ENCODE measurements at regions not wholly inside any gene's neighbourhood (a gene's known extent, or its start where the extent isn't known, plus 50 kb on each side); places are given as distances from the start of the nearest gene placed in this dataset.

DNA sequence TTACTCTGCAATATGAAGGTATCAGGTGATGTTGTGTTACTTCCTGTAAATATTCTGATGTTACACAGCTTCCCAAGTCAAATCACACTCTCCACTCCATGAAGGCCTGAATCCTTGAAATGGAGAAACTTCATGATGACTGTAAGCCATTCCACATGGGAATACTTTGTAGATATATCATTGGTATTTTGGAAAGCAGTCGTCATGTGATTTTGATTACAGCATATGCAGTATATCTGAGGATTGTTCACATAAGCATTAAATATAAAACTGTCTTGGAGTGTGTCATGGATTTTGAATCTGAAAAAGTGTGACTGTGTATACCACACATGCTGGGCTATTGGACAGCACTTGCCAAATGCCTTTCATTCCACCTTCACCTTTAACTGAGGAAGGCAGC is 118.3 kb upstream of the EXOC2 start:
- CTCF ChIA-PET = no interaction called here
- no peak for DNase-seq
- no TSS peak for BruUV-seq (replicated peaks)
- H3K9me3 Mint-ChIP-seq (ENCODE audit: low read depth, unreplicated experiment) = no peaks in the 10 kb centered on the region
- H3K36me3 Mint-ChIP-seq (ENCODE audit: insufficient read depth, unreplicated experiment) = no peaks in the 10 kb centered on the region
- H3K4me1 Mint-ChIP-seq (ENCODE audit: low read depth, unreplicated experiment) = no peaks in the 10 kb centered on the region
- H3K4me3 Mint-ChIP-seq (ENCODE audit: low read depth, unreplicated experiment) = no peak overlapping the region
- H3K27me3 Mint-ChIP-seq (ENCODE audit: unreplicated experiment) = no peaks in the 10 kb centered on the region
- TF ChIP-seq, protein P1, sequence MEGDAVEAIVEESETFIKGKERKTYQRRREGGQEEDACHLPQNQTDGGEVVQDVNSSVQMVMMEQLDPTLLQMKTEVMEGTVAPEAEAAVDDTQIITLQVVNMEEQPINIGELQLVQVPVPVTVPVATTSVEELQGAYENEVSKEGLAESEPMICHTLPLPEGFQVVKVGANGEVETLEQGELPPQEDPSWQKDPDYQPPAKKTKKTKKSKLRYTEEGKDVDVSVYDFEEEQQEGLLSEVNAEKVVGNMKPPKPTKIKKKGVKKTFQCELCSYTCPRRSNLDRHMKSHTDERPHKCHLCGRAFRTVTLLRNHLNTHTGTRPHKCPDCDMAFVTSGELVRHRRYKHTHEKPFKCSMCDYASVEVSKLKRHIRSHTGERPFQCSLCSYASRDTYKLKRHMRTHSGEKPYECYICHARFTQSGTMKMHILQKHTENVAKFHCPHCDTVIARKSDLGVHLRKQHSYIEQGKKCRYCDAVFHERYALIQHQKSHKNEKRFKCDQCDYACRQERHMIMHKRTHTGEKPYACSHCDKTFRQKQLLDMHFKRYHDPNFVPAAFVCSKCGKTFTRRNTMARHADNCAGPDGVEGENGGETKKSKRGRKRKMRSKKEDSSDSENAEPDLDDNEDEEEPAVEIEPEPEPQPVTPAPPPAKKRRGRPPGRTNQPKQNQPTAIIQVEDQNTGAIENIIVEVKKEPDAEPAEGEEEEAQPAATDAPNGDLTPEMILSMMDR (IDR thresholded peaks at IDR 0.05; ENCODE audit: unreplicated experiment) = no peak
- intact Hi-C loops (cut with micrococcal nuclease; ENCODE audit: unreplicated experiment) = no loop called here
- no peak overlapping the region for H3K27ac Mint-ChIP-seq (ENCODE audit: unreplicated experiment)

DNA sequence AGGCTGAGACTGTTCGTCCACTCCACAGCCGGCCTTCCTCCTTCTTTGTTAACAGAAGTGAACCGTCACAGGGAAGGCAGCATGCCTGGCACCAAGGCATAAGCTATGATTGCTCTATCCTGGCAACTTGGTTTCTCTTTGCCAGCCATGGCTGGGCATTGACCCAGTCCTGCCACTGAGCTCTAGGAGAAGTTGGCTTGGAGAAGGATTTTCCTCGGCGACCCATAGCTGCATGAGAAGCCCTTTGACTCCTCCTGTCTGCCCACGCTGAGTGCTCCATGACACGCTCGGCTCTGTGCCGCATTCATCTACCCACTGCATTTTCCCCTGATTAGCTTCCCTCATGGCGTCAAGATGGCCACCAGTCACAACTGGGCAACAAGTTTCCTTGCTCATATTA is 111.8 kb upstream of the EXOC2 start:
- Mint-ChIP-seq H3K36me3 (ENCODE audit: insufficient read depth, unreplicated experiment) (no peaks in the 10 kb centered on the region), H3K27me3 (ENCODE audit: unreplicated experiment) (no peaks in the 10 kb centered on the region), H3K4me1 (ENCODE audit: low read depth, unreplicated experiment) (no peaks in the 10 kb centered on the region), H3K4me3 (ENCODE audit: low read depth, unreplicated experiment) (no peak overlapping the region), H3K27ac (ENCODE audit: unreplicated experiment) (no peak overlapping the region), H3K9me3 (ENCODE audit: low read depth, unreplicated experiment) (no peaks in the 10 kb centered on the region)
- BruUV-seq (replicated peaks) = no TSS peak
- intact Hi-C loops (cut with micrococcal nuclease; ENCODE audit: unreplicated experiment) = no loop called here
- no peak for DNase-seq
- CTCF ChIA-PET = interaction anchor here (0.5 kb wide), 1 partner anchor 12 kb away, joined by 3 read pairs; no protein-coding TSS in a partner anchor
- TF ChIP-seq, protein P1 (IDR thresholded peaks at IDR 0.05; ENCODE audit: unreplicated experiment) = no peak

DNA sequence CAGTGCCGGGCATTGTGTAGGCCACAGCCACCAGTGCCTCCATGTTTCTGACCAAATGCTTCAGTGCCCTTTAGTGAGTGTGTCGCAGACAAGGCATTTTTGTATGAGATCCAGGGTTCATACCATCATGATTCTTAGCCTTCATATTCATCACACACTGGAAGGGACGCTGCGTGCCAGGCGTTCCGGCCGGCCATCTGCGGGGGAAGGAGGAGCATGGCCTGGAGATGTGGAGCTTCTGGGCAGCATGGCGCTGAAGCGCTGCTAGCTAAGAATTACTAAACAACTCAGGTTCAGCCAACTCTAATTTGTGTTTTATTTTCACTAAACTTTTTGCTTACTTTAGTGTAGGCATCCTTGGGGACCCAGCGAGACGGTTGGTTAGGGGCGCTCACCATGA is 111.4 kb upstream of the EXOC2 start:
- no peaks in the 10 kb centered on the region for H3K36me3 Mint-ChIP-seq (ENCODE audit: insufficient read depth, unreplicated experiment)
- no peak overlapping the region for H3K4me3 Mint-ChIP-seq (ENCODE audit: low read depth, unreplicated experiment)
- CTCF ChIA-PET = interaction anchor here (0.5 kb wide), 1 partner anchor 13 kb away, joined by 3 read pairs; no protein-coding TSS in a partner anchor
- H3K27me3 Mint-ChIP-seq (ENCODE audit: unreplicated experiment) = no peaks in the 10 kb centered on the region
- no peaks in the 10 kb centered on the region for H3K9me3 Mint-ChIP-seq (ENCODE audit: low read depth, unreplicated experiment)
- H3K4me1 Mint-ChIP-seq (ENCODE audit: low read depth, unreplicated experiment) = no peaks in the 10 kb centered on the region
- no peak for DNase-seq
- intact Hi-C loops (cut with micrococcal nuclease; ENCODE audit: unreplicated experiment) = no loop called here
- no peak overlapping the region for H3K27ac Mint-ChIP-seq (ENCODE audit: unreplicated experiment)
- BruUV-seq (replicated peaks) = no TSS peak
- TF ChIP-seq, protein P1 (IDR thresholded peaks at IDR 0.05; ENCODE audit: unreplicated experiment) = no peak

DNA sequence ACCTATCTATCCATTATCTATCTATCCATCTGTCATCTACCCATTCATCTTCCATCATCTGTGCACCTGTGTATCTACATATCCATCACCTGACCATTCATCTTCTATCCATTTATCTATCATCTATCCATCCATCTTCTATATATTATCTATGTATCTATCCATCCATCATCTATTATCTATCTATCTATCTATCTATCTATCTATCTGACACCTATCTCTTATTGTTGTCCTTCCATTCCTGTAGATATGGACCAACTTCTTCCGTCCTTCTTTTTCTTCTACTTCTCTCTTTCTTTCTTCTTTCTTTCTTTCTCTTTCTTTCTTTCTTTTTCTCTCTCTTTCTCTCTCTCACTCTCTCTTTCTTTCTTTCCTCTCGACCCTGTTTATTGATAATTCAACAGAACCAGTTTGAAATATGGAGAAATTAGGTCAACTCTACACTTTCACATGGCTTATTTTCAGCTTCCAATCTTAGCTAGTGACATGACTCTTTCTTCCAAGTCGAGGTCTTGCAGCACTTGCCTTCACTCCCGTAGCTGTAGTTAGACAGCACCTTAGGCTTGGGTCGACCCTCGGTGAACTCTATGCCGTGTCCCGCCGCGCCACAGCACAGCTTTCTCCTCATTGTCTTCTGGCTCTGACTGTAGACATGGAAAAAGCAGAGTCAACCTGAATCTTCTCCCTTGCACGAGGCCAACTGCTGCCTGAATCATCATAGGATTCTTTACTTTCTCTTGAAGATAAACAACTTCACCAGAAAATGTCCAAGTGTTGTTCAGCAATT is 110.4 kb upstream of the EXOC2 start:
- no peaks in the 10 kb centered on the region for H3K27me3 Mint-ChIP-seq (ENCODE audit: unreplicated experiment)
- BruUV-seq (replicated peaks) = no TSS peak

More for the DNA sequence above, 110.4 kb upstream of the EXOC2 start:
- Mint-ChIP-seq H3K4me1 (ENCODE audit: low read depth, unreplicated experiment) (no peaks in the 10 kb centered on the region), H3K27ac (ENCODE audit: unreplicated experiment) (no peak overlapping the region), H3K9me3 (ENCODE audit: low read depth, unreplicated experiment) (no peaks in the 10 kb centered on the region), H3K4me3 (ENCODE audit: low read depth, unreplicated experiment) (no peak overlapping the region), H3K36me3 (ENCODE audit: insufficient read depth, unreplicated experiment) (no peaks in the 10 kb centered on the region)
- TF ChIP-seq, protein P1 (IDR thresholded peaks at IDR 0.05; ENCODE audit: unreplicated experiment) = no peak
- no peak for DNase-seq
- CTCF ChIA-PET = no interaction called here
- intact Hi-C loops (cut with micrococcal nuclease; ENCODE audit: unreplicated experiment) = no loop called here
